B cell (primary cell): ENCODE measurements at regions not wholly inside any gene's neighbourhood (a gene's known extent, or its start where the extent isn't known, plus 50 kb on each side); places are given as distances from the start of the nearest gene placed in this dataset.

Experiments
- EZH2 ChIP-seq: IDR thresholded peaks from 2 replicates; pipeline ENCODE4 v1.6.1; 2012; ENCODE audit warnings: borderline replicate concordance, low read depth, mild to moderate bottlenecking, moderate library complexity, low read length; ENCODE audit not compliant: insufficient read depth, poor library complexity, severe bottlenecking
- TF ChIP-seq, protein P1 (sequence below): fragments of 200-600 bp; IDR thresholded peaks from one replicate; pipeline ENCODE4 v1.8.0; 2022; ENCODE audit warnings: antibody characterized with exemption, mild to moderate bottlenecking

DNA sequence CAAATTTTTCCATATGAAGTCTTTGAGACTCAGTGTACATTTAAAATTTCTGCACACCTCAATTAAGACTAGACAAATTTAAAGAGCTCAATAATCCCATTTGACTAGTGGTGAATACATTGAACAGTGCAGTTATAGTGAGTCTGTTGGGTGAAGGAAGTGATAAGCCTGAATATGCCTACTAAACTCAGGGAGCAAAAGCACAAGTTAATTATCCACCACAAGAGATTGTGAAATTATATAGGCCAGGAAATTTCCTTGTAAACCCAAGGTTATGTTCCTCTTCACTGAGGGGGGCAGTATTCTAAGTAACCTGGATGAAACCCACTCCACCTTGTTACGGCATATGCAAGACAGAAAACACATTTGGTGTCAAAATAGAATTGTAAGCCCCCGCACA lies 612.9 kb upstream of the DAB2 start:
- TF ChIP-seq, protein P1, sequence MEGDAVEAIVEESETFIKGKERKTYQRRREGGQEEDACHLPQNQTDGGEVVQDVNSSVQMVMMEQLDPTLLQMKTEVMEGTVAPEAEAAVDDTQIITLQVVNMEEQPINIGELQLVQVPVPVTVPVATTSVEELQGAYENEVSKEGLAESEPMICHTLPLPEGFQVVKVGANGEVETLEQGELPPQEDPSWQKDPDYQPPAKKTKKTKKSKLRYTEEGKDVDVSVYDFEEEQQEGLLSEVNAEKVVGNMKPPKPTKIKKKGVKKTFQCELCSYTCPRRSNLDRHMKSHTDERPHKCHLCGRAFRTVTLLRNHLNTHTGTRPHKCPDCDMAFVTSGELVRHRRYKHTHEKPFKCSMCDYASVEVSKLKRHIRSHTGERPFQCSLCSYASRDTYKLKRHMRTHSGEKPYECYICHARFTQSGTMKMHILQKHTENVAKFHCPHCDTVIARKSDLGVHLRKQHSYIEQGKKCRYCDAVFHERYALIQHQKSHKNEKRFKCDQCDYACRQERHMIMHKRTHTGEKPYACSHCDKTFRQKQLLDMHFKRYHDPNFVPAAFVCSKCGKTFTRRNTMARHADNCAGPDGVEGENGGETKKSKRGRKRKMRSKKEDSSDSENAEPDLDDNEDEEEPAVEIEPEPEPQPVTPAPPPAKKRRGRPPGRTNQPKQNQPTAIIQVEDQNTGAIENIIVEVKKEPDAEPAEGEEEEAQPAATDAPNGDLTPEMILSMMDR: no peak
- no peak for TF ChIP-seq EZH2
